ENCODE measurements at regions not wholly inside any gene's neighbourhood (a gene's known extent, or its start where the extent isn't known, plus 50 kb on each side); places are given as distances from the start of the nearest gene placed in this dataset.

DNA sequence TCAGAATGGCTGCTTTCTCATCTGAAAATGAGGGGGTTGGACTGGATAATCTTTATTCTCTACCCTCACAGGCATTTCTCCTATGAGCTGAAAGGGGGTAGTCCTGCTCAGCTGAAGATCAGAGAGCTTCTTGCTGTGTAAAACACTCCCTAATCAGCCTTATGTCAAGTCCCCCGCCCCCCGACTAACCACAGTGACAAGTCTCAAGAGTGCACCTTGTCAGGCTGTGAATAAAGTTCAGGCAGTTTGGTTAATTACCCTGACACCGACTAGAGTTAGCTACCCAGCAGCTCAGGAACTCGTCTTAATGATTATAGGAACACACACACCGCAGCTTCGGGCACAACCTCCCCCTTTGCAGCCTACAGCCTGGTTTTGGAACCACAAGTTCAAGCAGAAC lies 513.7 kb downstream of the RPS24 start:
- TF ChIP-seq SP1 (IDR thresholded peaks at IDR 0.05) (no peak), FOXK2 (IDR thresholded peaks at IDR 0.05) (no peak), ARNT (IDR thresholded peaks at IDR 0.05) (no peak), NFRKB (IDR thresholded peaks at IDR 0.05) (no peak), HDGF (IDR thresholded peaks at IDR 0.05; ENCODE audit: borderline replicate concordance) (no peak), SUZ12 (IDR thresholded peaks at IDR 0.05) (no peak), FOXA1 (IDR thresholded peaks at IDR 0.05) (no peak), BHLHE40 (IDR thresholded peaks at IDR 0.05; ENCODE audit: borderline replicate concordance) (no peak)

Data from HEK293T (cell line).